ENCODE measurements at regions not wholly inside any gene's neighbourhood (a gene's known extent, or its start where the extent isn't known, plus 50 kb on each side); places are given as distances from the start of the nearest gene placed in this dataset.
A peak's percentile ranks its signal among the peaks of the same experiment; 100 is the strongest.

DNA sequence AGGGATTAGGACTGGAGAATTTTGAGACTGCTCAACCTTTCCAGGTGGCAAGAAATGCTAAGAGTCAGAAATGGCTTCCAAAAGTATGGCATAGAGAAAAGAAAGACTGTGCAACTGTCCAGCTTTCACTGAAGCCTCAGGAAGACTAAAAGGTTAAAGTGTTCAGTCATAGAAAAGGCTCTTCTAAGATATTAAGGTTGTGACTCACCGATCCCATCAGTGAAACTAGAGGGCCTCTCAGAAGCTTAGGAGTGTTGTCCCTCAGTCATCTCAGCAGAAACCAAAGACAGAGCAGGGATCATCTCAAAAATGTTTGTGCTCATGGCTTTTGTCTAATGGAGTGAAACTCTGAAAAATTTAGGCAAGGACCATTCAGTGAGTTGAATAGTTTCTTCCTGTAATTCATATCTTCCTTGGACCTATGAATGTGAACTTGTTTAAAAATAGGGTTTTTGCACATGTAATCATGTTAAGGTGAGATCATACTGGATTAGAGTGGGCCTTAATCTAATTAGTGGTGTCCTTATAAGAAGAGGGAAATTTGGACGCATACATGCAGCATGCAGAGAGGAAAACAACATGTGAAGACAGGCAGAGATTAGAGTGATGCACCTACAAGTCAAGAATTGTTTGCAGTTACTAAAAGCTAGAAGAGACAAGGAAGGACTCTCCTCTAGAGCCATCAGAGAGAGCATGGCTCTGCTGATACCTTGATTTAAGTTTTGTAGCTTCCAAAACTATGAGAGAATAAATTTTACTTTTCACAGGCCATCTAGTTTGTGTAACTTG, 71.3 kb downstream of the RPE65 start:
- DNase-seq (ENCODE audit: low spot score): peak; percentile 12

DNA sequence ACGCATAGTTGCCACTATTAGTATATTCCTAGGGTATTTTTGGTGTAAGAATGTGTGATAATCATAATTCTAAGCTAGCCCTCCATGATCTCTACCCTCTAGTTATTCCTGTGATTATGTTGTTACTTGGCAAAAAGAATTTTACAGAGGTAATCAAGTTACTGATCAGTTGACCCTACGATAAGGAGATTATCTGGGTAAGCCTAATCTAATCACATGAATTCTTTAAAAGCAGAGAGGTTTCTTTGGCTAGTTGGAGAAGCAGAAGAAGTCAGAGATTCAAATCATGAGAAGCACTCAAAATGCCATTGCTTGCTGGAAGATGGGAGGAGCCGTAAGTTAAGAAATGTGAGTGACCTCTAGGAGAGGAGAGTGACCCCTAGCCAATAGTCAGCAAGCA, 72.7 kb downstream of the RPE65 start:
- no peak for DNase-seq (ENCODE audit: low spot score)

DNA sequence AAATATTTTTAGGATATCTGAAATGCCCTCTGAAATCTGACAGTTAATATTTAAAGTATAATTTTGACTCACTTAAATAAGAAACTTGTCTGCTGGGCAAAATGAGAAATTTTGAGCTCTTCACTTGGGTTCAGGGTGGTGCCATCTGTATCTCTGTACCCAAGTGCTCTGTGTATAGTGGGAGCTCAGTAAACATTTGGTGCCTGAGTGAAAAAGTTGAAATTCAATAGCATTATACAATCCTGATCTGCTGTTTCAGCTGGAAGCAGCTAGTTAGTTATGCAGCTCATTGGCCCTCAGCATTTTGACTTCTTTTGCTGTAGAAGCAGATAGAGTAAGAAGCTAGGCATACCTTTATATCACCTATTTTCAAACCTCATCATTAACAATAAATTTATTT, 73.3 kb downstream of the RPE65 start:
- DNase-seq (ENCODE audit: low spot score): no peak

DNA sequence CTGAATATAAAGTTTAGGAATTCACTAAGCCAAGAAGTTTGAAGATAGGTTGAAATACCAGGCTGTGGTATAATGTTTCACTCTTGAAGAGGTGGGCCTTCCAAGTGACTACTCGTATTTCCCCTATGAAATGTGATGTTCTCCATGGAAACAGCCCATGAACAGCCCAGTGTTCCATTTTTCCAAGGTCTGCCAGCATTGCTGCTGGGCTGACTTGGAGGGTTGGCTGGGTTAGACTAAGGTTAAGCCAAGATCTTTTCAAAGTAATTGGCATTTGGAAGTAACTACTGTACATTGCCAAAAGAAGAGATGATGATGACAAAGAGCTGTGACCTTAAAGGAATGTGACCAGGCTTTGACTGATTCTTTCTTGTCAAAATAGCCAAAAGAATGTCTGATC, 73.8 kb downstream of the RPE65 start:
- peak; percentile 10 for DNase-seq (ENCODE audit: low spot score)

DNA sequence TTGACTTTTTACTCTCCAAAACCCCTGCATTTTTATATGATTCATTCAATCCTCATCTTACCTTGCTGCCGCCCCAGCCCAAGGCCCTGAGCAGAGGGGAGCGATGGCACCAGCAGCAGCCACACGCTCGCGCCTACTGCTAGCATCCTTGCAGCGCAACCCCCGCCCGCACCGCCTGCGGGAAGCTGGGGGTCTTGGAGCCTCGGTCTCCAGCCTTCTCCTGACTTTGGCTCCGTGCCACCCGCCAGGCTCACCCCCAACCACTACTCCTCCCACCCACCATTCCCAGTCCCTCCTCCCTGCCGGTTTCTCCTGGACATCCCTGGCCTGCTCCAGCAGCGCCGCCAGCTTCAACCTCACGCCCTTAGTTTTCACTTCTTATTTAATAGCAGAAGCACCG, 76.6 kb downstream of the RPE65 start:
- no peak for DNase-seq (ENCODE audit: low spot score)

DNA sequence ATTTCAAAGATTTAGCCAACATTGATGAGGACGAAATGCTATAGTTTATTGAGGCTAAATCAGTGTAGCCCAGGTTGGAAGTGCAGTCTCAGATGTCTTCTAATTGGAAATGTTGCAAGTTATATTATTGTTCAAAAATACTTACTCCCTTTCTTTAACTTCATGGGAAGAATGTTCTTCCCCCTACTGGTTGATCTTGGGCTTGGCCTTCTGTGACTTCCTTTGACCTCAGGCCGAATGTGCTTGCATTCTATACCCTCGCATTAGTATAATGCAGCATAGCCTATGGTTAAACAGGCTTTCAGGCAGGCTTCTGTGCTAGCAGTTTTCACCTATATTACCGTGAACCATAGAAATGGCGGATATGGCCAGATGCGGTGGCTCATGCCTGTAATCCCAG, 77.3 kb downstream of the RPE65 start:
- no peak for DNase-seq (ENCODE audit: low spot score)

DNA sequence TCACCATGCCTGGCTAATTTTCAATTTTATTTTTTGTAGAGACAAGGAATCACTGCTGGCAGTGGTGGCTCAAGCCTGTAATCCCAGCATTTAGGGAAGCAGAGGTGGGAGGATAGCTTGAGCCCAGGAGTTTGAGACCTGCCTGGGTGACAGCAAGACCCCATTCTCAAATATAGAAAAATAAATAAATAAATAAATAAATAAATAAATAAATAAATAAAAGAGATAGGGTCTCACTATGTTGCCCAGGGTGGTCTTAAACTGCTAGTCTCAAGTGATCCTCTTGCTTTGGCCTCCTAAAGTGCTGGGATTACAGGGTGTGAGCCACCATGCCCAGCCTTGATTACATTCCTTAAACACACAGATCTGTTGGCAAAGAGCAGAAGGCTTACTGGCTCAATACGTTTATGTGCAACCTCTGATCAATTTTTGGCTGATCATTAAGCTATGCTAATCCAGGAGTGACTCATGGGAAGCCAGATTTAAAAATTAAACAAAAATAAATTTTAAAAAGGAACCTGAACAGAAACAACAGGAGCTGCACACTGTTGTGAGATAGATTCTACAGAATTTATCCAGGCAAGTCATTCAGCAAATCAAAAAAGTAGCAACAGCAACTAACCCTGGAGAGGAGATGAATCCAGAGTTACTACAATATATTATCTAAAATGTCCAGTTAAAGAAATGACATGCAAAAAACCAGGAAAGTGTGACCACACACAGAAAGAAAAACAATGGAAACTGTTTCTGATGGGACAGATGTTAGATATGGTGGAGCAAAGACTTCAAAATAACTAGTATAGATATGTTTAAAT, 79.4 kb downstream of the RPE65 start:
- DNase-seq (ENCODE audit: low spot score): no peak

DNA sequence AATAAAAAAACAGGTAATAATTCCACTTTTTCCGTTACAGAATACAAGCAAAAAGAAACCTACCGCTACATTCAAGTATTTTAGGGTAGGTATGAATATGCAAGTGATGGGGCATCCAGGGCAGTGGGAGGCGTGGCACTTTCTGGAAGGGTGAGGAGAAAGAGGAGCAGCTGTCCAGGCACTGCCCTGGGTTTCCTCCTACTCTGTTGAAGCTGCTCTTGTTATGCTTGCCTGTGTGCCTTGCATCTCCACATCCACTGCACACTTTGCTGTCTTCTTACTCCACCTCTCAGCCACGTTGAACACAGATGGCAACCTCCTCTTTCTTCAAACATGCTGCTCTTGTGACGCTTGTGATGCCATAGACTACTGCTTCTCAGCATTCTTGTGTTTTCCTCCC, 83.2 kb downstream of the RPE65 start:
- no peak for DNase-seq (ENCODE audit: low spot score)

DNA sequence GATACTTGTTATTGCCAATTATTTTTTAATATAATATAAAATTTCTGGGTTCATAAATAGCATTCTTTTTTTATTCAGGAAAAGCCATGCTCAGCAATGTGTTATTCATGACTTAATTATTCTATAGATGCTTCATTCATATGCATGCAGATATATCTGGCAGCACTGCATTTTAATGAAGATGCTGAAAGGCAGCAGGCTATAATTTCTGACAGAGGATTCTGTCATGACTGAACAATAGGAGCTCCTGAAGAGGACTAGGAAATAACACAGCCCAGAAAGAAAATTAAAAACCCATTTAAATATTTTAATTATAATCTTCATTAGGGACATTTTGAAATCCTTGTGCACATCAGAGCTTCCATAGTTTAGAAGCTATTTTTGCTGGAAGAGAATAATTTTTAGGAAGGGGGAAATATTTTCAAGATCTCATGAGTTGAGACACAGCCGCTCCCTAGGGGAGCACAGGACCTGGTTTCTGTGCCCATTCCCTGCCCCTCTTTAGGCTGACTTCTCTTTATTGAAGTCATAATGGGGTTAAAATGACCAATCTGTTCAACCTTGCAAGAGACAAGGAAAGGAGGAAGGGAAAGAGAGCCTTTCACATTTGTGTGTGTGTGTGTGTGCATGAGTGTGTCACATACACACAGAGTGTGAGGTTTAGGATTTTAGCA, 83.9 kb downstream of the RPE65 start:
- DNase-seq (ENCODE audit: low spot score): no peak

DNA sequence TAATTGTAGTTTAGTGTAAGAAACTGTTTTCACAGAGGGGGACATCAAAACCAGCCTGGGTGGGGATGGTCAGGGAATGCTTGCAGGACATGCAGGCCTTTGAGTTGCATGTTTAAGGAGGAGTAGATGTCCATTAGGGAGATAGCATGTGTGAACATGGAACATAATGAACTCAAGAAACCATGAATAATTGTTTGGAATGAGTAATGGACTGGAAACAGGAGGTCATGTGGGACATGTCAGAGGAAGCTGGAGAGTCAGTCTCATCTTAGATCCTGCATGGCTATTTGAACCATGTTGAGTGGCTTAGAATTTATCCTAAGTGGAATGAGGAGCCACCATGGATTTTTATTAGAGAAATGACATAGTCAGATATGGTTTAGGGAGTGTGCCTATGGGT, 86.4 kb downstream of the RPE65 start:
- DNase-seq (ENCODE audit: low spot score): no peak

DNA sequence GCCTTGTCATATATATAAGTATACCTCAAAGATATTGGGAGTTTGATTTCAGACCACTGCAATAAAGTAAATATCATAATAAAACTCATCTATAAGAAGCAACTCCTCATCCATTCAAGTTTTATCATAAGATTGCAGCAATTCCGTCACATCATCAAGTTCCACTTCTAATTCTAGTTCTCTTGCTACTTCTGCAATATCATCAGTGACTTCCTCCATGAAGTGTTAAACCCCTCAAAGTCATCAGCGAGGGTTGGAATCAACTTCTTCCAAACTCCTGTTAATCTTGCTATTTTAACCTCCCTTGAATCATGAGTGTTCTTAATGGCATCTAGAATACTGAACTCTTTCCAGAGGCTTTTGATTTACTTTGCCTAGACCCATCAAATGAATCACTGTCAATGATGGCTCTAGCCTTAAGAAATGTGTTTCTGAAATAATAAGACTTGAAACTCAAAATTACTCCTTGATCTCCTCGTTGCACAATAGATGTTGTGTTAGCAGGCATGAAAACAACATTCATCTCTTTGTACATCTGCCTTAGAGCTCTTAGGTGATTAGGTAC, 88.3 kb downstream of the RPE65 start:
- no peak for DNase-seq (ENCODE audit: low spot score)

DNA sequence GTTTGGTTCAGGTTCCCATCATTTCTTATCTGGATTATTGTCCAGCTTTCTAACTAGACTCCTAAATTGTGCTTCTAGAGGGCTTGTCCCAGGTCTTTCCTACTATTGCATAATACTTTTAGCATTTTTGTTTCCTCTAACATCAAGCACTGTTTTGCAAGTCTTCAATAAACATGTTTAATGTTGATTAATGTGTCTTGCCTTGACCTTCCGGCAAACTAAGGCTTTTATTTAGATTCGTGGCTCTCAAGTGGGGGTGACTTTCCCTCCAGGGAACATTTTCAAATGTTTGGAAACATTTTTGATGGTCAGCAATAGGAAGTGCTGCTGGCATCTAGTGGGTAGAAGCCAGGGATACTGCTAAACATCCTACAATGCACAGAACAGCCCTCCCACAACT, 90.7 kb downstream of the RPE65 start:
- no peak for DNase-seq (ENCODE audit: low spot score)

DNA sequence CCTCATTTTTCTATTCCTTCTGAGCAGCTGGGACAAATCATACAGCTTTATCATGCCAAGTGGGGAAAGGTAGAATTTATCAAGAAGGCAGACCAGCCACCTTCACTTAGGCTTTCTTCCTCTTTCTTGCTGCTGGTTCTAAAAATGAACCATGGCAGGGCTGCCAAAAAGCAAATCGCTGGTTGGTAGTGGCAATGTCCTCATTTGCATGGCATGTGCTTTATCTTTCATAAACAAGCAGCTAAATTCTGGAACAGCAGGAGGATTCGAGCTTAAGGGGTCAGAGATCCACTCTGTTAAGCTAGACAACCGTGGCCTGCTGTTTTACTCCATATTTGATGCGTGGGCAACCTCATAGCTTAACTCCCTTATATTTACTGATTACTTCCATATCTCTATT, 91.3 kb downstream of the RPE65 start:
- no peak for DNase-seq (ENCODE audit: low spot score)

DNA sequence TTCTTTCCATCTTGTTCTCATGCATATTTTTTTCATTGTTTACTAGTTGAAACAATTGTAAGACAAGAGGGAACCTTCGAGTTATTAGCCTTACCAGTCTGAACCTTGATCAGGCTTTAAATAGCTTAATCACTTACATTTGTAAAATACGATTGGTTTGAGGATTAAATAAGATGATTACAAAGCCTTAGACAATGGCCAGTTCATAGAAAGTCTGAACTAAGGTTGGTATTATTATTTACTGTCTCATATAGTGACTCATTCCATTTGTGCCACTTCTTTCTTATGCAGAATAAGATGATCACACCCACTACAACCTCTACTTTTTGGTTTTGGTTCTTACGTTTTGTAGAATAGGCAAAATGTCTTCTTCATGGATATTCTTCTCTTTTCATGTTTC, 94.1 kb downstream of the RPE65 start:
- no peak for DNase-seq (ENCODE audit: low spot score)

DNA sequence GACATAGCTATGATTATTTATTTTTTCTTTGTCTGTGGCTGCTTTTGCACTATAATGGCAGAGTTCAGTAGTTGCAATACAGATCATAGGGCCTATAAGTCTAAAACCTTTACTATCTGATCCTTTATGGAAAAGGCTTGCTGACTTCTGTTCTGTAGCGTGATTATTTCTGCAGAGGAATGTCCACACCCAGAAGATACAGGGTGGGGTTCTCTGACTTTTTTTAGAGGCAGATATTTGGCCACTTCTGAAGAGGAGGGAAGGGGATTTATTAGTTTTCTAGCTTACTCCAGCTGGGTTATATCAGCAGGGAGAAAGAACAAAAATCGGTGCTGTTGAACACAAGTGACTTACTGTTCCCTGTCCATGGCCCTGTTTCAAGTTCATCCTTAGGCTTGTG, 97.6 kb downstream of the RPE65 start:
- DNase-seq (ENCODE audit: low spot score): no peak

DNA sequence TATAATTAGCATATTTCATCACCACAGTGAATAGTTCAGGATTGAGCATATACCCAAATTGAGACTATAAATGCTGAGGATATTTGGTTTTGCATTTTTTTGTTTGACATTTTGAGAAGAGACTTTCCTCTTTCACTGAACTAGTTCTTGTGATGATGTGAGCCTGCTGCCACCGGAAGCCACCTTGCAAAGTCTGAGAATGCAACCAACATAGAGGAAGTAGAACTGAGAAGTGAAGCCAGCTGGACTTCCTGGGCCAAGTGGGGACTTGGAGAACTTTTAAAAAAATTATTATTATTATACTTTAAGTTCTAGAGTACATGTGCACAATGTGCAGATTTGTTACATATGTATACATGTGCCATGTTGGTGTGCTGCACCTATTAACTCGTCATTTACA, 102.3 kb downstream of the RPE65 start:
- DNase-seq (ENCODE audit: low spot score): no peak

DNA sequence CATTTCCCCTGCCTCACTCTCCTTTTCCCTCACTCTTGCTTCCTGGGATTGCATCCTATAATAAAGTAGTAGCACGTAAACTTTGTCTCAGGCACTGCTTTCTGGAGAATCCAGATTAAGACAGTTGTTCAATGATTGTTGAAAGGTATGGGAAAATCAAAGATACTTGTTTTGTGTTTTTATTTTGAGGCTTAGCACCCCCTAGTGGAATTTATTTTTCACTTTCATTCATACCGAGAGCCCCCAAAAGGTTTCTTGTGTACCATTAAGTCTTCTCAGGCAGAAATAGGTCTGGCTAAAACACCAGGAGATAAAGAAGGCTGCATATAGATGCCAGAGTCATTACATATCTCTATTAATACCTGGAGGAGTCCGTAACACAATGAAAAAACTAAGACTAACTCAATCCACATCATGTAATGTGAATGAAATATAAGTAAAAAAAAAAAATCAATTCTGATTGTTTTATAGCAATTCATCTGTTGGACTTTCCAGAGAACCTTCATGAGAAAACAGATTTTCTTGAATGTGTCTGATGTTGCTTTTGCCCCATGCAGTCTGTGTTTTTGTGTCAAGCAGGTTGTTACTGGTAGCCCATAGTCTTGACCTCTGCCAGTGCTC, 103.5 kb downstream of the RPE65 start:
- DNase-seq (ENCODE audit: low spot score): peak; percentile 40

DNA sequence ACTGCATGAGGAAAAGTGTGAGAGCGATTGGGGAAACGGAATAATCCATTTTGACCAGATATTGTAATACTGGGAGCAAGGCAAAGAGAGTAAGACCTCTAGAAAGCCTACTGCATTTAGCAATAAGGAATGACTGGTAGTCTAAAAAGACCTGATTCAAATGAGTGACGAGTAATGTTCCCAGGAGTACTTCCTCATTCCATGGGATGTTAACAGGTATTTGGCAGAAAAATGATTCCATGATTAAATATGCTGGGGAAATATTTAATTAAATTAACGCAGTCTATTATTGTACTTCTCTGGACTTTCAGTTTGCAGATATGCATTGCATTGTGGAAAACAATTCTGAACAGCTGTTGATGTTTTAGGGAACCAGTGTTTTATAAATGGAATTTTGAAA, 105.5 kb downstream of the RPE65 start:
- DNase-seq (ENCODE audit: low spot score): no peak

DNA sequence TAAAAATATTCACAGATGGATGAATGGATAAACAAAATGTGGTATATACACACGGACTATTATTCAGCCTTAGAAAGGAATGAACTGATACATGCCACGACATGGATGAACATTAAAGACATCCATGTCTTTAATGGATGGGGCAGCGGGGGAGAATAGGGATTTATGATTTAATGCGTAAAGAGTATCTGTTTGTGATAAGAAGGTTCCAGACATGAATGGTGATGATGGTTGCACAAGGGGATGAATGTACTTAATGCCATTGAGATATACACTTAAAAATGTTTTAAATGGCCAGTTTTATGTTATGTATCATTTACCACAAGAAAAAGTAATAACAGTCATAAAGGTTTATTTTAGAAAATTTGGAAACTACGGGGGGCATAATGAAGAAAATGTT, 108.6 kb upstream of the WLS start:
- no peak for DNase-seq (ENCODE audit: low spot score)

DNA sequence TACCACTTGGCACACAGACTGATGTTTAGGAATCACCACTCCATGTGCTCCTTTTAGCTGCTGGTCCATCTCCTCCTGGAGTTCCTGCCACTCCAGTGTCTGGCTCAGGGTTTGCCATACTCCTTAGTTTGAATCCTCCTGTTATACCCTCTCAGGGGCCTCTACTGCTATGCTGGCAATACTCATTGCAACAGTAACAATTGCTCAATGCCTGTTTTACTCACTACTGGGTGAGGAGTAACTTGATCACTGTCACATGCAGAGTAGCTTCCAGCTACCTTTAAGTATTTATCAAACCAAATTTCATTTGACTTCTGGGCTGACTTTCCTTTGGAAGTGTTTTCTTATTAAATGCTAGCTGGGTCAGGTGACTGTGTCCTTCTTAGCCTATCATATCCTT, 107.2 kb upstream of the WLS start:
- DNase-seq (ENCODE audit: low spot score): no peak

DNA sequence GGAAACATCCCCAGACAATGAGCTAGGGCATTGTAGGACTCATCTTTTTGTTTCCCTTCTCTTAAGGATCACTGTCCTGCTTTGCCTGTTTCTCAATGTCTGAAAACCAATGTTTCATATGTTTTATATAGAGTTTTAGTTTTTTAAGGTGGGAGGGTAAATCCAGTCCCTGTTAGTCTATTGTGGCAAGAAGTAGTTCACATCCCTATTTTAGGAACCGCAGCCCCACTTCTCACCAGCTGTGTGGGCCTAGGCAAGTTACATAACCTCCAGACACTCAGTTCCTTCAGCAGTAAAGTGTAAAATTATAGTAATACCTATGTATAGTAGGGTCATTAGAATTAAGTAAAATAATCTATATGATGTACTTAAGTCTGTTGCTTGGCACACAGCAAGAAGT, 105.8 kb upstream of the WLS start:
- DNase-seq (ENCODE audit: low spot score): no peak

DNA sequence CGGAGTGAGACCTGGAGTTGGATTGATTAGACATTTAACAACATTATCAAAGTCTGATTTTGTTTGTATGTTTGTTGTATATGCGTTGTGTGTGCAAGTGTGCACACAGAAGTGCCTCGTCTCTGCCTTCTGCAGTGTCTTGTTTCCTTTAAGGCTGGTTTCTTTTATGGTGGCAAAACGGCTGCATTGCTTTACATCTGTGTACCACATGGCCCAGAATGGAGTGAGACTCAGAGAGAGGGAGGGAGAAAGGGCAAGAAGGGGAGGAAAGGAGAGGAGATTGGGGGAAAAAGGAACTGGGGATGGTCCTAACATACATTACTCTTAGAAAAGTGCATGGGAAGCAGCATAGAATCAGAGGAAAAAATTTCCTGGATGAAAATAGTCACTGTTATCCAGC, 99.7 kb upstream of the WLS start:
- DNase-seq (ENCODE audit: low spot score): no peak

All from COLO829 (cell line).